Neural cell (in vitro differentiated cells): ENCODE measurements at regions not wholly inside any gene's neighbourhood (a gene's known extent, or its start where the extent isn't known, plus 50 kb on each side); places are given as distances from the start of the nearest gene placed in this dataset.
A peak's percentile ranks its signal among the peaks of the same experiment; 100 is the strongest.

ENCODE experiments used
- H2AFZ ChIP-seq: fragments of 200-600, 300-800 bp; sonication (generic), shearing (Covaris generic); 2 replicates; pipeline ENCODE4 v1.6.0; 2014; ENCODE audit warnings: low read depth, mild to moderate bottlenecking, antibody characterized with exemption, low read length, moderate library complexity
- H3F3A ChIP-seq: fragments of 200-600 bp; shearing (Covaris generic); 2 replicates; pipeline ENCODE4 v1.6.1; 2016; ENCODE audit warnings: mild to moderate bottlenecking, moderate library complexity, mixed read lengths, antibody characterized with exemption, low read length; ENCODE audit not compliant: insufficient read depth, poor library complexity, severe bottlenecking
- H3K27ac ChIP-seq: fragments of 200-600, 300-800 bp; sonication (generic), shearing (Covaris generic); 2 replicates; pipeline ENCODE4 v1.5.1; 2014; ENCODE audit warnings: mild to moderate bottlenecking, low read length, moderate library complexity
- H3K27me3 ChIP-seq: fragments of 300-800, 200-600 bp; sonication (generic), shearing (Covaris generic); 2 replicates; pipeline ENCODE4 v1.6.0; 2014; ENCODE audit warnings: mild to moderate bottlenecking, low read depth, low read length, moderate library complexity; ENCODE audit not compliant: insufficient read depth
- H3K36me3 ChIP-seq: fragments of 300-800, 200-600 bp; sonication (generic), shearing (Covaris generic); 2 replicates; pipeline ENCODE4 v1.5.1; 2014; ENCODE audit warnings: mild to moderate bottlenecking, antibody characterized with exemption, low read length, moderate library complexity; ENCODE audit not compliant: insufficient read depth
- H3K4me2 ChIP-seq: fragments of 300-800, 200-600 bp; sonication (generic), shearing (Covaris generic); 2 replicates; pipeline ENCODE4 v1.6.0; 2014; ENCODE audit warnings: mild to moderate bottlenecking, low read length
- H3K4me3 ChIP-seq: fragments of 300-800, 200-600 bp; sonication (generic), shearing (Covaris generic); 2 replicates; pipeline ENCODE4 v1.5.1; 2014; ENCODE audit warnings: mild to moderate bottlenecking, low read length, moderate library complexity
- H3K79me2 ChIP-seq: fragments of 200-600 bp; shearing (Covaris generic); replicated peaks from 2 replicates; pipeline ENCODE4 v1.6.0; 2014; ENCODE audit warnings: mild to moderate bottlenecking, low read length, moderate library complexity; ENCODE audit not compliant: insufficient read depth
- H3K9ac ChIP-seq: fragments of 300-800, 200-600 bp; sonication (generic), shearing (Covaris generic); 2 replicates; pipeline ENCODE4 v1.6.1; 2016; ENCODE audit warnings: mild to moderate bottlenecking, low read length, mixed read lengths
- H3K9me2 ChIP-seq: fragments of 200-600 bp; shearing (Covaris generic); 2 replicates; pipeline ENCODE4 v1.6.1; 2016; ENCODE audit warnings: mild to moderate bottlenecking, low read length, mixed read lengths; ENCODE audit not compliant: insufficient read depth
- H3K9me3 ChIP-seq: fragments of 200-600, 300-800 bp; sonication (generic), shearing (Covaris generic); 2 replicates; pipeline ENCODE4 v1.6.1; 2016; ENCODE audit warnings: mild to moderate bottlenecking, mixed run types, low read length, moderate library complexity, mixed read lengths
- H4K20me1 ChIP-seq: fragments of 200-600 bp; shearing (Covaris generic); 2 replicates; pipeline ENCODE4 v1.6.1; 2016; ENCODE audit warnings: mild to moderate bottlenecking, mixed run types; ENCODE audit not compliant: insufficient read depth
- CTCF ChIP-seq: fragments of 450-650 bp; IDR thresholded peaks from 2 replicates; pipeline ENCODE4 v1.5.1; 2014; ENCODE audit warnings: antibody characterized with exemption, mild to moderate bottlenecking, moderate library complexity; ENCODE audit not compliant: poor library complexity, severe bottlenecking
- EP300 ChIP-seq: fragments of 450-650 bp; conservative IDR thresholded peaks from 2 replicates; pipeline ENCODE4 v1.6.1; 2014; ENCODE audit warnings: antibody characterized with exemption, mild to moderate bottlenecking, moderate library complexity; ENCODE audit not compliant: poor library complexity, severe bottlenecking
- EZH2 ChIP-seq: fragments of 200-600, 300-800 bp; shearing (Covaris generic), sonication (generic); IDR thresholded peaks from 2 replicates; pipeline ENCODE4 v1.6.1; 2014; ENCODE audit warnings: antibody characterized with exemption, low read length, borderline replicate concordance, mild to moderate bottlenecking; ENCODE audit not compliant: insufficient read depth, poor library complexity, severe bottlenecking
- MXI1 ChIP-seq: fragments of 450-650 bp; conservative IDR thresholded peaks from 2 replicates; pipeline ENCODE4 v1.6.1; 2014; ENCODE audit warnings: antibody characterized with exemption, mild to moderate bottlenecking; ENCODE audit not compliant: poor library complexity, severe bottlenecking
- POLR2AphosphoS5 ChIP-seq: IDR thresholded peaks from 2 replicates; pipeline ENCODE4 v1.6.1; 2012
- RAD21 ChIP-seq: fragments of 450-650 bp; conservative IDR thresholded peaks from 2 replicates; pipeline ENCODE4 v1.6.1; 2014; ENCODE audit warnings: antibody characterized with exemption, mild to moderate bottlenecking, moderate library complexity
- REST ChIP-seq: IDR thresholded peaks from 2 replicates; pipeline ENCODE4 v1.6.1; 2012; ENCODE audit warnings: borderline replicate concordance
- SMC3 ChIP-seq: fragments of 450-650 bp; conservative IDR thresholded peaks from 2 replicates; pipeline ENCODE4 v1.6.1; 2014; ENCODE audit warnings: antibody characterized with exemption, mild to moderate bottlenecking, moderate library complexity; ENCODE audit not compliant: poor library complexity
- TAF1 ChIP-seq: IDR thresholded peaks from 2 replicates; pipeline ENCODE4 v1.6.1; 2012; ENCODE audit warnings: low read depth

GRCh38 chr10:9209105-9209798 is 1154.8 kb downstream of the GATA3 start:
- TF ChIP-seq REST: no peak
- TF ChIP-seq CTCF: peak; percentile 88
- no peak for TF ChIP-seq EP300
- TF ChIP-seq RAD21: peak; percentile 88
- TF ChIP-seq SMC3: peak; percentile 92
- TF ChIP-seq POLR2AphosphoS5: no peak
- TF ChIP-seq EZH2: no peak
- TF ChIP-seq MXI1: no peak
- TF ChIP-seq TAF1: no peak
- H3K9me3 ChIP-seq: no peaks in the 10 kb centered on the region
- H4K20me1 ChIP-seq: no peaks in the 10 kb centered on the region
- no peak overlapping the region for H3K4me2 ChIP-seq
- H3K27ac ChIP-seq: no peak overlapping the region
- H2AFZ ChIP-seq: no peak overlapping the region
- H3K4me3 ChIP-seq: no peak overlapping the region
- H3K9me2 ChIP-seq: no peaks in the 10 kb centered on the region
- no peaks in the 10 kb centered on the region for H3K27me3 ChIP-seq
- no peaks in the 10 kb centered on the region for H3F3A ChIP-seq
- no peak overlapping the region for H3K9ac ChIP-seq
- no peaks in the 10 kb centered on the region for H3K36me3 ChIP-seq
- H3K79me2 ChIP-seq: no peaks in the 10 kb centered on the region

GRCh38 chr10:9211228-9211627 is 1156.7 kb downstream of the GATA3 start:
- no peak overlapping the region for H2AFZ ChIP-seq
- H3K4me3 ChIP-seq: no peak overlapping the region
- no peak overlapping the region for H3K4me2 ChIP-seq
- TF ChIP-seq POLR2AphosphoS5 (no peak), REST (no peak), TAF1 (no peak)
- H3K27ac ChIP-seq: no peak overlapping the region
- no peaks in the 10 kb centered on the region for H3F3A ChIP-seq
- no peaks in the 10 kb centered on the region for H3K9me3 ChIP-seq
- no peaks in the 10 kb centered on the region for H3K79me2 ChIP-seq
- no peaks in the 10 kb centered on the region for H3K27me3 ChIP-seq
- no peaks in the 10 kb centered on the region for H4K20me1 ChIP-seq
- no peaks in the 10 kb centered on the region for H3K36me3 ChIP-seq
- H3K9me2 ChIP-seq: no peaks in the 10 kb centered on the region
- no peak overlapping the region for H3K9ac ChIP-seq
